ENCODE measurements at regions not wholly inside any gene's neighbourhood (a gene's known extent, or its start where the extent isn't known, plus 50 kb on each side); places are given as distances from the start of the nearest gene placed in this dataset.

- TF ChIP-seq CTCF (IDR thresholded peaks at IDR 0.05): no peak
- no peak for TF ChIP-seq POLR2A (IDR thresholded peaks at IDR 0.05)
These were observed 640.1 kb upstream of the MBL2 start for GRCh38 chr10:53412651-53413050.
